Posterior vena cava (tissue), 2 donors: ENCODE measurements at regions not wholly inside any gene's neighbourhood (a gene's known extent, or its start where the extent isn't known, plus 50 kb on each side); places are given as distances from the start of the nearest gene placed in this dataset.

Experiments
- DNase-seq: peaks from one replicate; pipeline ENCODE4 v3.0.0-alpha.2; 2020; ENCODE audit warnings: low spot score
- intact Hi-C, 2 donors: fragments of 100-400 bp; cut with DNase I; formaldehyde crosslinking; loops; one replicate each; pipeline versions ENCODE4 v1.14.1 to v1.14.2; 2022 to 2023
- donor health status: DM: yes; HTN: yes; CAD: no.
- donor health status: DM: yes; HTN: yes; CAD: no.

- DNase-seq, result no peak
- intact Hi-C loops, result no loop called here
Observed at GRCh38 chr12:84631020-84631419, 281.6 kb downstream of the SLC6A15 start.

GRCh38 chr12:84627593-84627992 is 285.0 kb downstream of the SLC6A15 start:
- DNase-seq, result no peak
- intact Hi-C loops, result loop anchor here in 1 of 2 donors (5.0 kb wide), 1 partner anchor 705 kb away; no protein-coding TSS in a partner anchor

- DNase-seq, result no peak
- intact Hi-C loops, result no loop called here
Observed at GRCh38 chr12:84624601-84625000, 288.0 kb downstream of the SLC6A15 start.

- no peak for DNase-seq
- intact Hi-C loops, result no loop called here
Observed at GRCh38 chr12:84619053-84619571, 293.5 kb downstream of the SLC6A15 start.

- DNase-seq, result no peak
- intact Hi-C loops, result no loop called here
Observed at GRCh38 chr12:84607170-84607819, 305.3 kb downstream of the SLC6A15 start.

- intact Hi-C loops, result no loop called here
- no peak for DNase-seq
Observed at GRCh38 chr12:84605983-84606382, 306.6 kb downstream of the SLC6A15 start.

GRCh38 chr12:84604551-84604950 is 308.0 kb downstream of the SLC6A15 start:
- intact Hi-C loops, result no loop called here
- no peak for DNase-seq

GRCh38 chr12:84603484-84604248 is 308.9 kb downstream of the SLC6A15 start:
- intact Hi-C loops, result no loop called here
- no peak for DNase-seq

GRCh38 chr12:84601483-84601882 is 311.1 kb downstream of the SLC6A15 start:
- intact Hi-C loops, result no loop called here
- no peak for DNase-seq

- DNase-seq, result no peak
- intact Hi-C loops, result no loop called here
Observed at GRCh38 chr12:84599539-84599938, 313.1 kb downstream of the SLC6A15 start.

- intact Hi-C loops, result no loop called here
- no peak for DNase-seq
Observed at GRCh38 chr12:84596266-84596665, 316.3 kb downstream of the SLC6A15 start.

GRCh38 chr12:84594157-84594556 is 318.4 kb downstream of the SLC6A15 start:
- DNase-seq, result no peak
- intact Hi-C loops, result no loop called here

GRCh38 chr12:84585776-84586395 is 326.7 kb downstream of the SLC6A15 start:
- intact Hi-C loops, result no loop called here
- DNase-seq, result no peak

- intact Hi-C loops, result no loop called here
- no peak for DNase-seq
Observed at GRCh38 chr12:84572196-84572595, 340.4 kb downstream of the SLC6A15 start.

- no peak for DNase-seq
- intact Hi-C loops, result no loop called here
Observed at GRCh38 chr12:84562331-84562730, 350.3 kb downstream of the SLC6A15 start.

- intact Hi-C loops, result no loop called here
- DNase-seq, result no peak
Observed at GRCh38 chr12:84561351-84561750, 351.2 kb downstream of the SLC6A15 start.

GRCh38 chr12:84554199-84554723 is 358.3 kb downstream of the SLC6A15 start:
- DNase-seq, result no peak
- intact Hi-C loops, result no loop called here

GRCh38 chr12:84553331-84554117 is 359.1 kb downstream of the SLC6A15 start:
- DNase-seq, result no peak
- intact Hi-C loops, result no loop called here

- DNase-seq, result no peak
- intact Hi-C loops, result no loop called here
Observed at GRCh38 chr12:84551373-84551772, 361.2 kb downstream of the SLC6A15 start.
